CD1c-positive myeloid dendritic cell (primary cell): ENCODE measurements at regions not wholly inside any gene's neighbourhood (a gene's known extent, or its start where the extent isn't known, plus 50 kb on each side); places are given as distances from the start of the nearest gene placed in this dataset.
A peak's percentile ranks its signal among the peaks of the same experiment; 100 is the strongest.
"Not testable (repeated sequence)": the region's sequence is repeated elsewhere in the genome, so short reads cannot be mapped to it uniquely, and the experiment has no call there.

Experiments
- DNase-seq: peaks from one replicate; pipeline ENCODE4 v3.0.0-alpha.2; 2016; ENCODE audit errors: extremely low spot score

DNA sequence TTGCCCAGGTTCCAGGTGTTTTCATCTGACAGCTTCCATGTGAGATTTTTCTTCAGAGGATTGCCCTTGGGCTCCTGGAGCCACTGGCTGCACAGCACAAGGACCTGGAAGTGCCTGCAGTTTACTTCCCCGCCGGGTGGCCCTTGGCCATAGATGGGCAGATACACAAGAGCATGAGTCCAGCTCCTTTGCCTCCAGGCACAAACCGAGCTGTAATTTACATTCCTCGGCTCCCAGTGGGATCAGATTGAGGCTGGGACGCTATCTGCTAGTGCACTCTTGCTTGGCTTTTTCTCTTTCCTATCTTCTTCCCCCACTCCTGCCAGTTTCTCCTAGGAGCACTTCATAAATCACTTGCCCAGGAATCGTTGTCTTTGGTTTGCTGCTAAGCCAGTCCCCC, 85.4 kb upstream of the RALY start:
- no peak for DNase-seq

DNA sequence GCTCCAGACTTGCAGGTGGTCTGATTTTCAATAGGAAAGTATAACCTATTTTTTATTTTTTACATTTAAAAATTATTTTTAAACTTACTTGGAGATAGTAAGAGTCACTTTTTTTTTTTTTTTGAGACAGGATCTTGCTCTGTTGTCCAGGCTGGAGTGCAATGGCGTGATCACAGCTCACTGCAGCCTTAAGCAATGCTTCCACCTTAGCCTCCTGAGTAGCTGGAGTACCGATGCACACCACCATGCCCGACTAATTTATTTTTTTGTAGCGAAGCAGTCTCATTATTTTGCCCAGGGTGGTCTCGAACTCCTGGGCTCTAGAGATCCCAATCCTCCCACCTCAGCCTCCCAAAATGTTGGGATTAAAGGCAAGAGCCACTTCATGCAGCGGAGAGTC, 84.8 kb upstream of the RALY start:
- DNase-seq: no peak

DNA sequence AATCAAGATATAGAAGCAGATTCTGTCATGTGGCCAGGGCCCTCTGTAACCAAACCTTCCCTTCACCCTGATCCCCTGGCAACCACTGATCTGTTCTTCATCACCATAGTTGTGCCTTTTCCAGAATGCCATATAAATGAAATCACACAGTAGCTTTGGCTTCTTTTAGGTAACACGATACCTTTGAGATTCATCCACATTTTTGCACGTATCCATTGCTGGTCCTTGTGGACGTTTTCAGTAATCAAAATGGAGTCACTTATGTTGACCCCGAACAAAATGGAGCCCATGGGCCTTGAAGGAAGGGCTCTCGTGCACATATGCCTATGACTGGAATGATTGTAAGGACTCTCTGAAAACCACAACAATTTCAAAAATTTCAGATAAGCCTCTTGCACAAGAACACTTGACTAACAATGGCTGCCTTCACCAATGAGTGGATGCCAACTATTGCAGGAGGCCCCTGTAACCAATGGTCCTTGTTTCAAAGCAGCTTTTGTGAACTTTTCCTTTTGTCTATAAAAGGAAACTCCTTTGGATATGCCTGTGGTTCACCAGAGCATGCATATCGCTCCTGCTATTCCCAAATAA, 84.3 kb upstream of the RALY start:
- no peak for DNase-seq

DNA sequence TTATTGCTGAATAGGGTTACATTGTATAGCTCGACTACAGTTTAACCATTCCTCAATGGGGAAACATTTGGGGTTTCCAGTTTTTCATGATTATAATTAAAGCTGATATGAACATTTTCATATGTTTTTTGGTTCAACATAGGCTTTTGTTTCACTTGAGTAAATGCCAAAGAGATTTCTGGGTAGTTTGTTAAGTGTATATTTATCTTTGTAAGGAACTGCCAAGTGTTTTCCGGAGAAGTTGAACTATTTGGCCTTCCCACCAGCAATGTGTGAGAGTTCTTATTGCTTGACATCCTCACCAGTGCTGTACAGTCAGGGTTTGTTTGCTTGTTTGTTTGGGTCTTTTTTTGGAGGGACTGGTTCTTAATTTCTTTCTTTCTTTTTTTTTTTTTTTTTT, 83.7 kb upstream of the RALY start:
- DNase-seq: no peak

DNA sequence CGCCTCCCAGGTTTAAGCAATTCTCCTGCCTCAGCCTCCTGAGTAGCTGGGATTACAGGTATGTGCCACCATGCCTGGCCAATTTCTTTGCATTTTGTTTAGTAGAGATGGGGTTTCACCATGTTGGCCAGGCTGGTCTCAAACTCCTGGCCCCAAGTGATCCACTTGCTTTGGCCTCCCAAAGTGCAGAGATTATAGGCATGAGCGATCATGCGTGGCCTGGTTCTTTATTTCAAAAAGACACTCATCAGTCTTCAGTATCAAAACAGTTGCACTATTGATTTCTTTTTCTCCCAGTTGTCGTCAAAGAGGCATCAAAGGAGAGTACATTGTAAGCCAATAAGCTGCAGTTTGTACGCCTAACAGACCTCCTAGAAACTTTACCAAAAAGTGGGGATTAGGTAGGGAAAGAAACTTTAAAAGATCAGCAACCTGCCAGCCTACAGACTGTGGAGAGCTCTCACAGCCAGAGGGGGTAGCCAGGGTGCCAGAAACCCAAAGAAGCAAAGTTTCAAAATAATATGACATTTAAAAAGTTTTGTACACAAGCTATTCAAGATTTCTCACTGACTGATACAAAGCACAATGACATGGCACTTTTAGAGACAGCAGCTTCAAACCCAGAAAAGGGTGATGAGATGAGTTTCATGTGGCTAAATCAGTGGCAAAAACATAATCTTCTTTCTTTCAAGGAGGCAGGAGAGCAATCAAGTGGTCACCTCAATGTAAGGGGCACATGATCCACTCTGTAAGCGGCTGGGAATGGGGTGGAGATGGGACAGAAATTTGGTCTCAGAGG, 83.0 kb upstream of the RALY start:
- DNase-seq: no peak

DNA sequence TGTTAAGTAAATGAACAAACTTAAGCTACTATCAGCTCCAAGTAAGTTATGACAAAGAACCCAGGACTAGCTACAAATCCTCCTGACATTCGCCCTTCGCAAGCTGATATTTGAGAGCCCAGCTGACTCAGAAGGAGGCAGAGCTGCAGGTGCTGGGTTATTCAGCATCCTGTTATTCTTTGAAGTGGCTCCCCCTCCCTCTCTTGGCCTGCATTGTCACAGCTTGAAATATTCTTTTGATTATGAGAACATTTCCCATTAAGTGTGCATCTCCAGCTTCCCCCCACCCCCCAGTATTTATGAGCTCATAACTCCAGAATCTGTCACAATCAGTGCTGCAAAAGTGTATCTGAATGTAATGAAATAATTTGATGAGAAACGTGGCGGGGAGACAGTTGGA, 78.8 kb upstream of the RALY start:
- no peak for DNase-seq

DNA sequence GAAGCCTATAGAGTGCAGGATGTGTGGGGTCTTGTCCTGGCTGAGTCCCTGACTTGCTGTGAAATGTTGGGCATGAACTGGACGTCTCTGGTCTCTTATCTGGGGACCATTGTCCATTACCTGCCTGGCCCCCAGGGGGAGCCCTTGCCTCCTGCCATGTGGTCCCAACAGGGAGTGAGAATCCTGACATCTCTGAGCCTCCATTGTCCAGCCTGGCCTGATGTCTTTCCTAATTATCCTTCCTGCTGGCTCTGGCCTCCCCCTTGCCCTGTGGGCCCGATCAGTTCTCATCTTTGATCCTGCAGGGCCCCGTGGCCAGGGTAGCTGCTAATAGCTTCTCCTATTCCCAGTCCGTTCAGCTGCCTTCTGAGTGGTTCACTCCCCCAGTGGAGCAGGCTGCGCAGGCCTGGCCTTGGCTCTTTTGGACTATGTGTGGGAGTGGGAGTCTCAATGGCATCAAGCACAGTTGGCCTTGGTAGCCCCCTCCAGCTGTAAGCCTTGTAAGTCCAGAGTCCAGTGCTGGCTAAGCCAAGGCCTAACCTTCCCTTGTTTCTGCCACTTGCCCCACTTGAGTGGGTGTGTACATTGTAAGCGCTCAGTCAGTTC, 77.9 kb upstream of the RALY start:
- DNase-seq: peak; percentile 56

DNA sequence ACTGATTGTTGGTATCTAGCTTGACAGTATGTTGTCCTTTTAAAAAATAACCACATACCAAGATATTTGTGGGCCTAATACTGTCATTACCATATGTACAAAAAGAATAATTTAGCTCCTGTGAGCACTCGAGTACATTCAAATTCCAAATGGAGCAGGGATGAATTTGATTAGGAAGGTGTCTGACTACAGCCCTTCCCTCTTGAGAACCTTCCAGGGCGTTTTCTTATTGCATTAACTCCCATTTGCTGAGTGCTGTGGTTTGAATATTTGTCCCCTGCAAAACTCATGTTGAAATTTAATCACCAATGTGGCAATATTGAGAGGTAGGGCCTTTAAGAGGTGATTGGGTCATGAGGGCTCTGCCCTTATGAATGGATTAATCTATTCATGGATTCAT, 76.9 kb upstream of the RALY start:
- DNase-seq: no peak

DNA sequence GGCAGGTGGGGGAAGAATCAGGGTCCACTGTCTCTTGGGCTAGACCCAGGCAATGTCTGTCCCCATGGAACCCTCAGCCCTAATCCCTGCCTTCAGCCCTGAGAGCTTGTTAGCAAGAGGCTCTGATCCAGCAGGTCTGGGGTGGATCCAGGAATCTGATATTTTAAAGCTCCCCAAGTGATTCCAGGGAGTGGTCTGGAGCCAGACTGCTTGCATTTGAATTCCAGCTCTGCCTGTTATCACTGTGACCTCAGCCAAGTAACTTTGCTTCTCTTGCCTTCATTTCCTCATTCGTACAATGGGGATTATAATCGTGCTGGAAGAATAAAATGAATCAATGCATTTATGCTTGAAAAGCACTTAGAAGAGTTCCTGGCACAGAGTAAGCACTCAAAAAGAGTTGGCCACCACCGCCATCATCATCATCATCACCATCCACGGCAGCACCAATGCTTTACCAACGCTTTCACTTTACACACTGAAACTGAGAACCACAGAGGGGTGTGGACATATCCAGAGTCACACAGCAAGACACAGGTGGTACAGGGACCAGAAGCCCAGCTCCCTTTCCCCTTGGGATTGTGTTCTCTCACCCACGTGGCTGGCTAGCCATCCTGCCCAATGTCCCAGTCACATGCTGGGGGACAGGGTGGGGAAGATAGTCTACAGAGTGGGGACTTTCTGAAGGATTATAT, 75.7 kb upstream of the RALY start:
- DNase-seq: no peak

DNA sequence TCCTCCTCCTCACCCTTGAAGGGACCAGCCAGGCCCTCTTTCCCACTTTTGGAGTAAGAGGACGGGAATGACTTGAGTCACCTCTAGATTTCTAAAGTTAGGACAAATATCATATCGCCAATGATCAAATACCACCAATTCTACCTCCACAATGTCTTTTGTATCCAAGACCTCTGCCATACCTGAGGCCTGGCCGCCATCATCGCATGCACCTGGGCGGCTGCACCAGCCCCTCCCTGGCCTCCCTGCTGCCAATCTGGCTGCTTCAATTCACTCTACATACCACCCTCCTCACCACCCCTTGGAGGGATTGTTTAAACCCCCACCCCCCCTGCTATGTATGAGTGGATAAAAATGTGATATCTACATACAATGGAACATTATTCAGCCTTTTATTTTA, 75.0 kb upstream of the RALY start:
- no peak for DNase-seq

DNA sequence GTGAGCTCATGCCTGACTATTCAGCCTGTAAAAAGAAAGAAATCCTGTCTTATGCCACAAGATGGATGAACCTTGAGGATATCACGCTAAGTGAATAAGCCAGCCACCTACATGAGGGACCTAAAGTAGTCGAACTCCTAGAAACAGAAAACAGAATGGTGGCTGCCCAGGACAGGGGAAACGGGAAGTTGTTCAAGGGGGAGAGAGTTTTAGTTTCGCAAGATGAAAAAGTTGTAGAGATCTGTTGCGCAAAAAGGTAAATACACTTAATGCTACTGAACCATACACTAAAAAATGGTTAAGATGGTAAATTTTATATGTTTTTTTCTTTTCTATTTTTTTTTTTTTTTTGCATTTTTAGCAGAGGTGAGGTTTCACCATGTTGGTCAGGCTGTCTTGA, 74.1 kb upstream of the RALY start:
- DNase-seq: peak; percentile 51

DNA sequence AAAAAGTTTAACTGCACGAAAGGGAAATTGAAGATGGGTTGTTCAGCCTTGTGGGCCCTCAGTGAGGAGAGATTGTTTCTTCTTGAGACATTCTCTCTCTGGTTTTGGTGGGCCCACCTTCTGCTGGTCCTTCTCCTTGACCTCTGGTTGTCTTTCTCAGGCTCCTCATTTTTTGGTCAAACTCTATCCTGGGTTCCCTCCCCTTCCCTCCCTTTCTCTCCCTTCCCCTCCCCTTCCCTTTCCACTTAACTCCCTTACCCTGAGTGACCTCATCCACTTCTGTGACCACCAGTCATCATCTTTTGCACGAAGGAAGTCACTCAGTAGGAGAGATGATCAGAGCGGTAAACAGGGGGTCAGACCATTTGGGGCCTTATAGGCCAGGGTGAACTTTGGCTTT, 71.5 kb upstream of the RALY start:
- DNase-seq: no peak

DNA sequence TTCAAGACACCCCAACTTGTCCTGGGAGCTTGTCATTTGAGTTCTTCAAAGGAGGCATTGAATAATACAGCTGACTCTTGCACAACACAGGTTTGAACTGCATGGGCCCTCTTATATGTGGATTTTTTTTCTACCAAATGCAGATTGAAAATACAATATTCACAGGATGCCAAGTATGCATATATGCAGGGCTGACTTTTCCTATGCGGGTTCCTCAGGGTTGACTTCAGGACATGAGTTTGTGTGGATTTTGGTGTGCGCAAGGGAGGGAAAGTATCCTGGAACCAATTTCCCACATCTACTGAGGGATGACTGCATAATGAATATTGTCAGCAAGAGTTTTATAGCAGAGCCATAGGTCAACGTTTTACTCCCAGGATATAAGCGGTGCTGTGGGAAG, 70.0 kb upstream of the RALY start:
- no peak for DNase-seq

DNA sequence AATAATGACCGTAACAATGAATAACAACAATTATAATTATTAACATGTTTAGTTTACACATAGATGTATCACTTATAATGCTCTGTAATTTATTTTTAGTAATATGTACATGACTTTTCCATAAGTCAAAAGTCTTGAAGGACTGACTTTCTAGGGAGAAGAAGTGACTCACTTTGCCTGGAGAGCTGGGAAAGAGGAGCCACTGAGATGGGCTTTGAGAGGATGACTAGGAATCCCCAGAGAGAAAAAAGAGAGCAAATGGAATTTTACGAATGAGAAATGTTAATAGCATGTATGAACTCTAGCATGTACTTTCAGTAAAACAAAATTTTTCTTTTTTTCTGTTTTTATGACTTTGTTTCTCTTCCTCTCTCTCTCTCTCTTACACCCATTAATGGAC, 67.8 kb upstream of the RALY start:
- no peak for DNase-seq

DNA sequence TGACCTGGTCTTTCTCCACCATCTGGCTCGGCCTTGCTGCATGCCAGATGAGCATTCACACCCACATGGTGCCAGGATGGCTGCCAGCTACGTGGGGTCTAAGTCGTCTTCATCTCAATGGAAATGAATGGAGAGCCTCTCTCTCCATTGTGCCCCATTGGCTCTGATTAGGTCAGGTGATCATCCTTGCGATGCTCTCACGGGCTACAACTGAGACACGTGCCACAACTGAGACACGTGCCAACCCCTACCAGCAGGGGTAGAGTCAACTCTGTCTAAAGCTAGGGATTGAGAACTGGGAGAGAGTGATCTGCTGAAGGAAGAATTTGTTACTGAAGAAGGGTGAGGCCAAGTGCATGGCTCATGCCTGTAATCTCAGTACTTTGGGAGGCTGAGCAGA, 67.3 kb upstream of the RALY start:
- DNase-seq: no peak

DNA sequence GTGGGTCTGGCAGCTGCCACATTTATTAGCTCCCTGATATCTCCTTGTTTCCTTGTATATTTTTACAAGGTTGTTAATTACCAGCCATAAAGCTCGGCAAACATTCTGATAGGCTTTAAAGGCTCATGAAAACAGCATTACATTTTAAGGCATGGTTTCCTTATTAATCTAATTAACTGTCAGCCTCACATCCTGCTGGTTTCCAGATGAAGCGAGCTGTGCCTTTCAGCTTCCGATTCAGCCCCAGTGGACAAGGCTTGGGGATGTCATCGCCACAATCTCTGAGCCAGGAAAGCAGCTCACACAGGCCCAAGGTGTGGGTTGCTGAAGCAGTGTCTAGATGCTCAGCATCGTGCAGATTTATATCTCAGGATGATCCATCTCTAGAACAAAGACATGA, 66.0 kb upstream of the RALY start:
- no peak for DNase-seq

DNA sequence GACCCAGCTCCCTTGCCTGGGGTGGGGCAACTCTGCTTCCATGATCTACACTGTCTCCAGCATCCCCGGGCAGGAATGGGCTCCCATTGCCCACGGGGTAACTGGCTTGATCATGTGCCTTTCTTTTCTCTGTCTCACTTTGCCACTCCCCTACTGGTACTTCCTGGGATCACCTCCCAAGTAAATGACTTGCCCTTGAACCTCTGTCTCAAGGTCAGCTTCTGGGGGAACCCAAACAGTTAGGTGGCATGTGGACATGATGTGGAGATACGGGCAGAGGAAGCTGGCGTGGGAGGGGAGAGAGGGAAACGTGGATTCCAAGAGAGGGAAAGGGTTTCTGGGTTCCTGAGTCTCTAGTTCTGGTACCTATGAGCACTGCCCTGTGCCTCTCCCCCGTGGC, 63.8 kb upstream of the RALY start:
- no peak for DNase-seq

DNA sequence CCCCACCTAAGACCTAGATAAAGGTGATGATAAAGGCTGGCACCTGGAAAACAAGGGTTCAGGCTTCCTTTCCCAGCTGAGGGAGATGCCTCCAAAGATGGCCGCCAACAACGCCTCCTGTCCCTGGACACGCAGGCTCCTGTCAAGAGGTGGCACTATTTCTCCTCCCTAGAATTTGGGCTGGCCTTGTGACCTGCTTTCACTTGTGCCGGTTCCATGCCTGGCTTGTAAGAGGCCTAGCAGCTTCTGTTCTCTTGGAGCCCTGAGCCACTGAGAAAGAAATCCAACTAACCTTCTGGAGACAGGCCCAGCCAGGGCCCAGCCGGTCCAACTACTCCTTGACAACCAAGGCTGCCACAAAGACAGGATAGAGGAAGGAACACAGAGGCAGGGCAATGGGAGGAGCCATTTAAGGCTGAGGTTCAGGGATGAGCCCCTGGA, 60.2 kb upstream of the RALY start:
- DNase-seq: peak; percentile 68

DNA sequence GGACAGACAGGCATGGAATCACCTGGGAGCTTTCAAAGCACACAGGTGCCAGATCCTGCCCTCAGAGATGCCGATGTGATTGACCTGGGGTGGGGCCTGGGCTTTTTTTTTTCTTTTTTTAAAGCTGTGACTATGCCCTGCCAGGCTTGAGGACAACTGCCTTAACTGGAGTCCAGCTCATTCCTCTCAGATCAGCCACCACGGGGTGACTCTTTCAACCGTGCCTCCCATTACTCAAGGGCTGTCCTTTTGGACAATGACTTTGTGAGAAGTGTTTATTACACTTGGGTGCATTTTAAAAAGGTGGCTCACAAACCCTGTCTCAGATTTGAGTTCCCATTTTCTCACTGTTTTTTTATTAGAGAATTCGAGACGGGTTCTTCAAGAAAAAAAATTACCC, 57.1 kb upstream of the RALY start:
- DNase-seq: no peak

DNA sequence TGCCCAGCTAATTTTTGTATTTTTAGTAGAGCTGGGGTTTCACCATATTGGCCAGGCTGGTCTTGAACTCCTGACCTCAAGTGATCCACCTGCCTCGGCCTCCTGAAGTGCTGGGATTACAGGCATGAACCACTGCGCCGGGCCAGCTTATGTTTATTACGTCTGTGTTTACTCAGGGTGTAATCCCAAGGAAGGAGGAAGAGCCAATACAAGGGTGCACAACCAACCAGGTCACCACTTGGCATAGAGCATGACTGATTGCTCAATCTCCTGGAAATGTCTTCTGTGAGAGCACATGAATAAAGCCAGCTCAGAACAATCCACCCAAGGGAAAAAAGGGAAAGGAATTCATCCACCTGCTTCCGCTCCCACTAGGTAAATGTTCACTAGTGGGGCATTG, 54.7 kb upstream of the RALY start:
- not testable (repeated sequence) for DNase-seq

DNA sequence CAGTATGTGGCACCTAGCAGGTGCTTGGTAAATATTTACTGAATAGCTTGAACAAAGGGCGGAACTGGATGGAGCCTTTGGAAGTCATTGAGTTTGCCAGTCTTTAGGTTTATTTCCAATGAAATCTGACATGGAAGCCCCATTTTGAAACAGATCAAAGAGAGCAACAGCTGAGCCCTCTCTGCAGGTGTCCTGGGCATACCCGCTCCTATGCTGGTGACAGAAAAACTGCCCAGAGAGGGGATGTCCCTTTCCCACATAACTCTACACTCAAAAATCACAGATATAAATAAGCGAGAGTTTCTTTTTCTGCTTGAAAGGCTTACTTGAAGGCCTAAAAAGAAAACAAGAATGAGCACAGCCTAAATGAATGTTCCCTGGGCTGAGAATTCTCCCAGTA, 53.0 kb upstream of the RALY start:
- DNase-seq: no peak
